8988T (cell line): ENCODE measurements at regions not wholly inside any gene's neighbourhood (a gene's known extent, or its start where the extent isn't known, plus 50 kb on each side); places are given as distances from the start of the nearest gene placed in this dataset.
"Not testable (repeated sequence)": the region's sequence is repeated elsewhere in the genome, so short reads cannot be mapped to it uniquely, and the experiment has no call there.

Source experiments
- DNase-seq: peaks from one replicate; pipeline ENCODE4 v3.0.0; 2011

GRCh38 chr3:6367171-6367570 lies 493.7 kb upstream of the GRM7 start:
- DNase-seq, result no peak

- DNase-seq, result no peak
Measured at GRCh38 chr3:6392123-6392522, 468.8 kb upstream of the GRM7 start.

DNA sequence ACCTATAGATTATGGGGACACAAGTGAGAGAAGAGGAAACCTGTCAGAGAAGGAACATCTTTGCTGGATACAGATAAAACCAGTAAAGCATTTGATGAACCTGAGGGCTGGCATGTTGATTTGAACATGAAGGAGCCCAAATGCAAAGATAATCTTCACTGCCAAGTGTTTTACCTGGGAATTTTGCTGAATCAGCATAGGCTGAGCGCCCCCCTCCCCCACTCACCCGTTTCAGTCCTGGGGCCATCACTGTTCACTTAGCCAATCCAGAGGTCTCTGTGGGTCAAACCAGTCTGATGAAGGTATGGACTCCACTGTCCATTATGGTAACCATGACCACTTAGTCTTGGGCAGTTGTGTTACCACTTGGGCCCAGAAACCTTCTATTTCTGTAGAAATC lies 466.0 kb upstream of the GRM7 start:
- DNase-seq, result no peak

DNA sequence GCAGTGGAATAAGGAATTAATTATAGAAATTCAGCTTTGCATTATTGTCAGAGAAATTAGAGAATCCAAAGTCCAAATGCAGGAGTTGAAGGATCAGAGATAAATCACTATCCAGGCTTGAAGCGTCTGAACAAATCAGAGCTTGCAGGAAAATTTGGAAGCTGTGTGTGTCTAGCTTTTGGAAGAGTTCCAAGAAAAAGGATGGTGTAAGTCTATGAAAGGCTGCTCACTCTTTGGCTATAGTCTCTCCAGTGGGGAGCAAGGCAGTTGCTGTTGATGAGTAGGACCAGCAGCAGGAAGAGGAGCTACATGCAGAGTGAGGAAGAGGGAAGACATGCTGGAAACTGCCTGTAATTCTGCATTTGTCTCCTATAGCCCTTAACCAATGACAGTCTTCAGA lies 464.3 kb upstream of the GRM7 start:
- DNase-seq, result no peak

DNA sequence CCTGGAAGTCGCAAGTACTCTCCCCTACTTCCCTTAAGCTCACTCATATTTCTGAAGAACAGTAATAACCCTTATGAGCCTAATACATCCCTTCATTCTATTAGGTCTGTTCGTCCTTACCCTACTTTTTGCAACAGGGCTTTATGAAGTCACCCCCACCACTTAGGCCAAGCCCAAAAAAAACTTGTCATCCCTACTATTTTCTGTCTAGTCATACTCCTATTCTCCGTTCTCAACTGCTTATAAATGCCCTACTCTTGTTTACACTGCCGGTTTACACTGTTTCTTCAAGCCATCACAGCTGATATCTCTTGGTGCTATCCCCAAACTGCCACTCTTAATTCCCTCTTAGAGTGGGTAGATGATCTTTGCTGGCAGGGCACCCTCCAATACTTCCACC lies 458.2 kb upstream of the GRM7 start:
- not testable (repeated sequence) for DNase-seq

GRCh38 chr3:6406923-6407322 lies 454.0 kb upstream of the GRM7 start:
- DNase-seq, result not testable (repeated sequence)

DNA sequence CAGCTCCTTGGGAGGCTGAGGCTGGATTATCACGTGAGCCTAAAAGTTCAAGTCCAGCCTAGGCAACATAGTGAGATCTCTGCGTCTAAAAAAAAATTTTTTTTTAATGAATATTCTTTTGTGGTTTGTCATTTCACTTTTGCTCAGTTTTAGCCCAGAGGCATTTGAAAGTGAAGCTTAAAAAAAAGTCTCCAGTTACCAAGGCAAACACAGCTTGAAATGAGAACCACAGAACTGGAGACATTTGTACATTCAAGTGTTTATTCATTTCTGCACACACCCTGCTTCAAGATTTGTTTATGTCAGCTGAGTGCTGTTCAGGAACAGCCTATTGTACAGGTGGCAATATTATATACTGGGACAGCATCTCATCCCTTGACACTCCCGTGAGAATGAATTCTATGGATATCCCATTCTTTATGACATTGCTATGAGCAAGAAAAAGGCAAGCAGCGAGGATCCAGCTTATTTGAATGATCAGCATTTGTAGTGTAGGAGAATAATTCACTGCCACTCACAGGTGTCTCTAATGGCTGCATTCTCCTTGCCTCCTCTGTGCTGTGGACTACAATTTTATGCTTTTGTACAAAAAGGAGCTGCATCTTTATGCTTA lies 444.8 kb upstream of the GRM7 start:
- no peak for DNase-seq

- no peak for DNase-seq
Measured at GRCh38 chr3:6417174-6417573, 443.7 kb upstream of the GRM7 start.

GRCh38 chr3:6418485-6418884 lies 442.4 kb upstream of the GRM7 start:
- DNase-seq, result no peak

DNA sequence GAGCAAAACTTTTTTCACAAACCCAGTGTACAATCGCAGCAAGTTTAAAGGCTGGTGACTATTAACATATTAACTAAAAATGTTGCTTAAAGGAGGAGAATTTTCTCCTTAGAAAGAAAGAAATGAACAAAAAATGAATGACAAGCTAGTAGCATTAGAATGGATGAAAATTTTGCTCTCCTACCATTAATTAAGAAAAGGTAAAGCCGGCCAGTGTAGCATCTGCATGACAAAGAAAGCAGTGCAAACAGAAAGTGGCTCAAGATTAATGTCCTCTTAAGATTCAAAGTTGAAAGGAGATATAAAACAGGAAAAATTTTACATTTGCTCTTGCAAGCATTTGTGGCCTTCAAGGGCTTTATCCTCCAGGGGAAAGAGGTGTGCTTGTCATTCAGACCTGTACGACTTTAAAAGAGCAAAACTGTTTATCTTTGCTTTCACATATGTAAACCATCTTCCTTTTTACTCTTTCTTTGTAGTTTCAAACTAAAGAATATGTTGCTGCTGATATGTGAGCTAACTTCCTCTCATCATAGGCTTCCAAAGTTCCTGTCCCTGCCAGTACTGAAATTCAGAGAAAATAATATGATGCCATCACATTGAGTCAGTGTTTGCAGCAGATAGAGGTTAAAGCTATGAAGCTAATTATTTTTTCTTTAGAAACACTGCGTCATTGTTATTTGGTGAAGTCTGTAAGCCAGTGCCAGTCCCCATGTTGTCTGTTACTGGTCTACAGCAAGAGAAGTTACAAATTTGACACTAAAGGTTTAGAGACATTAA lies 439.1 kb upstream of the GRM7 start:
- no peak for DNase-seq

- DNase-seq, result no peak
Measured at GRCh38 chr3:6425289-6425820, 435.6 kb upstream of the GRM7 start.

DNA sequence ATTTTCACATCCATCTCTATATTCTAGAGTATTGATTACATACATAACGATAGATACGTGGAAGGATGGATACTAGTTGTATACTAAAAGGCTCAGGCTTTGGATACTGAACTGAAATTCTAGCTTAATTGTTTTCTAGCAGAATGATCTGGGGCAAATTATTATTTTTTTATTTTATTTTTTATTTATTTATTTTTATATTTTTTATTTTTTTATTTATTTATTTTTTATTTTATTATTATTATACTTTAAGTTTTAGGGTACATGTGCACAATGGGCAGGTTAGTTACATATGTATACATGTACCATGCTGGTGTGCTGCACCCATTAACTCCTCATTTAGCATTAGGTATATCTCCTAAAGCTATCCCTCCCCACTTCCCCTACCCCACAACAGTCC lies 432.6 kb upstream of the GRM7 start:
- DNase-seq, result not testable (repeated sequence)

GRCh38 chr3:6435951-6436350 lies 425.0 kb upstream of the GRM7 start:
- no peak for DNase-seq

- DNase-seq, result no peak
Measured at GRCh38 chr3:6437631-6438030, 423.3 kb upstream of the GRM7 start.

DNA sequence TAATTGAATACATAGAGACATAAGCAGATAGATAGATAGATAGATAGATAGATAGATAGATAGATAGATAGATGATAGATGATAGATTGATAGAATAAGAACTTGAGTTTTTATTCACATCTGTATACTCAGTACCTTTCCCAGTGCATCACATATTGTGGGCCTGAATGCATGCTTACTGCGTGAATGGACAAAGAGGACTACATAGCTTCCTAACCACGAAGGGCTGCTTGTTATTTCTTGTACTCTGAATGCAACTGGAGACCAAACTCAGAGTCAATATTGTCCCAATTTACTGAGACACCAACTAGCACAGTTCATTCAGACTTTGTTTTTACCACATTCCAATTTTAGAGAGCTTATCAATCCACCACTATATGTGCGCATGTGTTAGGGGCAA lies 422.9 kb upstream of the GRM7 start:
- DNase-seq, result no peak

- no peak for DNase-seq
Measured at GRCh38 chr3:6439226-6439625, 421.7 kb upstream of the GRM7 start.

- no peak for DNase-seq
Measured at GRCh38 chr3:6439824-6440223, 421.1 kb upstream of the GRM7 start.

- no peak for DNase-seq
Measured at GRCh38 chr3:6444888-6445658, 415.8 kb upstream of the GRM7 start.

DNA sequence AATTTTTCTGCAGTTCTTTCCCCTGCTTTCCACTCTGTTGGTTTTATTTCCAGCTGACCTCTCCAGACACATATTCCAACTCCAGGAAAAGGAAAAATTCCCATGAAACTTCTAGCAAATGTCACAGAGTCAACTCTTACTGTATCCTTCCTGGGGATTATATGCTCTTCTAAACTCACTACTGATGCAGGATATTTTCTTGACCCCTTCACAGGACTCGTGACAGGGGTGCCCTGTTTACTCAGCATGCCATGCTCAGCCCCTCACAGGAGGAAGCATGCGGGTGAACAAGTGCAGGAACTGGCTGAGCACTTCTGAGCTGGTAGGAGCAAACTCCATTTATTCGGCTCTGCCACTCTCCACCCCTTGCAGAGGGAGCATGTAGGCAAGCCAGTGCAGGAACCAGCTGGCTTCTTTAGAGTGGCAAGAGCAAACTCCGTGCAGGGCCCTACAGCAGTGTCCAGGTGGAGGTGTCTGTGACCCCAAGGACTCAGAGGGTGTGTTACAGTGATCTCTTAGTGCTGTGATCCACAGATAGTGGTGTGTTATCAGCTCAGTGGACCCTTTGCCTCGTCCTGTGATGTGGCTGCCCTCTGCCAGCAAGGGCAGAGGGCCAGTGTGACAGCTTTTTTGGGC lies 413.6 kb upstream of the GRM7 start:
- no peak for DNase-seq

- DNase-seq, result no peak
Measured at GRCh38 chr3:6448011-6448410, 412.9 kb upstream of the GRM7 start.

DNA sequence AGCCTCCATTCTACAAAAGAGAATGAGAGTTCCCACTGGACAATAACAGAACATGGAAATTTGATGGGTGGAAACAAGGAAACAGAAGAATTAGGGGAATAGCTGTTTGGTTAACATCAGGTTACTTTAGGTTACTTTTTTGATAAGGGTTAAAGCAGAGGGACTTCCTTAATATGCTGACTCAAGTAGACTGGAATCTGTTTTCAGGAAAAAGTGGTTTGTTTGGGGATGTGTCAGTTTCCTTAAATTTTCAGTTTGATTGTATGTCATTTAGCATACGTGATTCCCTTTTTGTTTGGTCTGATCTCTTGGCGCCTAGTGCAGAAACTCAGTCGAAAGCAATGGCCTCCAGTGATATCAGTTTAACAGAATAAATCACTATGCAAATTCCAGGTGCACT lies 411.8 kb upstream of the GRM7 start:
- DNase-seq, result no peak

- no peak for DNase-seq
Measured at GRCh38 chr3:6452974-6453373, 407.9 kb upstream of the GRM7 start.

DNA sequence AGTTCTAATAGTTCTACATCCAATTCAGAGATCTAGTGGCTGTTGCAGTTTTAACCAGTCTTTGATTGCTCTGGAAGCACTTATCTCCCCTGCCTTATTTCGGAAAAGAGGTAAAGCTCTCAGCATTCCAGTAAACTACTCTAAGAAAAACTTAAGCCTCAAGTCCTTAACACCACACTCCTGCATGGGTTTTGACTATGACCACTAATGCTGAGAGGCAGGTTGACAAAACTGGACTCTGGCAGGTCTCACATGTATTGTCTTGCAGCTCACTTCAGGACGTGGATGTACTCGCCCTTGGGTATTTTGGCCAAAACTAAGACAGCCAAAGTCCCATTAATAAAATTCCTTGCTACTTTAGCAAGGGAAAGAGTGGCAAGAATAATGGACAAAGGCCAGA lies 405.9 kb upstream of the GRM7 start:
- DNase-seq, result no peak
